OCI-LY7 (cell line): ENCODE measurements at regions not wholly inside any gene's neighbourhood (a gene's known extent, or its start where the extent isn't known, plus 50 kb on each side); places are given as distances from the start of the nearest gene placed in this dataset.

Experiments used
- EZH2phosphoT487 ChIP-seq: fragments of 200-600 bp; sonication (generic); IDR thresholded peaks from 2 replicates; pipeline ENCODE4 v1.6.1; 2018; ENCODE audit warnings: low read depth, borderline replicate concordance, mild to moderate bottlenecking, mixed run types, antibody characterized with exemption, low read length, moderate library complexity, mixed read lengths
- TF ChIP-seq, protein P1 (sequence below): fragments of 200-600 bp; sonication (generic); conservative IDR thresholded peaks from 2 replicates; pipeline ENCODE4 v1.5.1; 2014; ENCODE audit warnings: mild to moderate bottlenecking, antibody characterized with exemption, low read length, moderate library complexity, mixed read lengths

DNA sequence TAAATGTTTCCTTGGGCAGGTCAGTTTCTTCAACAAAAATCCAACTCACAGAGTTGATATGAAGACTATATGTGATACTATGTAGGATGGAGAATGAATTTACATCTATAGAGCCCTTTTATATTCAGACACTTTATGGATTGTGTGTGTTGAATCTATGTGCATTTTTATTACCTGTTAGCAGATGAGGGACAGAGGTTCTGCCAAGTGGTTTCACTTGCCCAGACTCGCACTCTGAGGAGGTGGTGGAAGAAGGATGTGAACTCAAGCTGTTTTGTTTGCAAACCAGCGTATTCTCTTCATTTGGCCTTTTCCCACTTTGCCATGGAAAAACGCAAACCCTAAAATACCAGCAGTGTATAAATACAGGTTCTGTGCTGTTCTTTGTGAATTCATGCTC is 237.6 kb downstream of the TDRD15 start:
- TF ChIP-seq, protein P1, sequence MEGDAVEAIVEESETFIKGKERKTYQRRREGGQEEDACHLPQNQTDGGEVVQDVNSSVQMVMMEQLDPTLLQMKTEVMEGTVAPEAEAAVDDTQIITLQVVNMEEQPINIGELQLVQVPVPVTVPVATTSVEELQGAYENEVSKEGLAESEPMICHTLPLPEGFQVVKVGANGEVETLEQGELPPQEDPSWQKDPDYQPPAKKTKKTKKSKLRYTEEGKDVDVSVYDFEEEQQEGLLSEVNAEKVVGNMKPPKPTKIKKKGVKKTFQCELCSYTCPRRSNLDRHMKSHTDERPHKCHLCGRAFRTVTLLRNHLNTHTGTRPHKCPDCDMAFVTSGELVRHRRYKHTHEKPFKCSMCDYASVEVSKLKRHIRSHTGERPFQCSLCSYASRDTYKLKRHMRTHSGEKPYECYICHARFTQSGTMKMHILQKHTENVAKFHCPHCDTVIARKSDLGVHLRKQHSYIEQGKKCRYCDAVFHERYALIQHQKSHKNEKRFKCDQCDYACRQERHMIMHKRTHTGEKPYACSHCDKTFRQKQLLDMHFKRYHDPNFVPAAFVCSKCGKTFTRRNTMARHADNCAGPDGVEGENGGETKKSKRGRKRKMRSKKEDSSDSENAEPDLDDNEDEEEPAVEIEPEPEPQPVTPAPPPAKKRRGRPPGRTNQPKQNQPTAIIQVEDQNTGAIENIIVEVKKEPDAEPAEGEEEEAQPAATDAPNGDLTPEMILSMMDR: no peak
- TF ChIP-seq EZH2phosphoT487: no peak
